Fibroblast of lung (primary cell): ENCODE measurements at regions not wholly inside any gene's neighbourhood (a gene's known extent, or its start where the extent isn't known, plus 50 kb on each side); places are given as distances from the start of the nearest gene placed in this dataset.

ENCODE experiments used
- CTCF ChIP-seq, 2 donors: IDR thresholded peaks in 1 of 2; conservative IDR thresholded peaks in 1 of 2; 1 replicate in 1 of 2; 2 replicates in 1 of 2; pipeline ENCODE4 v1.5.1; 2011 to 2012; ENCODE audit warnings: low read length in 2 of 2, control low read depth in 1 of 2, inconsistent platforms in 1 of 2, low read depth in 1 of 2, mild to moderate bottlenecking in 1 of 2
- EZH2 ChIP-seq: IDR thresholded peaks from 2 replicates; pipeline ENCODE4 v1.5.1; 2012; ENCODE audit warnings: low read length, control low read depth, mild to moderate bottlenecking; ENCODE audit errors: missing control alignments

- TF ChIP-seq CTCF (conservative IDR thresholded peaks at IDR 0.05 in 1 of 2, IDR thresholded peaks at IDR 0.05 in 1 of 2; ENCODE audit: low read depth in 1 of 2, low read length in 2 of 2) (no peak), EZH2 (no peak)
These were observed 204.9 kb upstream of the NPSR1 start for GRCh38 chr7:34453150-34453549.
